ENCODE measurements at regions not wholly inside any gene's neighbourhood (a gene's known extent, or its start where the extent isn't known, plus 50 kb on each side); places are given as distances from the start of the nearest gene placed in this dataset.

GRCh38 chr4:163833669-163834068, 339.2 kb downstream of the TMA16 start:
- Histone ChIP-seq H3K9me3 (replicated peaks in 1 of 2; ENCODE audit: control insufficient read depth in 1 of 2, insufficient read depth in 1 of 2, low read length in 2 of 2) (no peaks in the 10 kb centered on the region), H3K4me1 (ENCODE audit: control insufficient read depth in 1 of 2, insufficient read depth in 2 of 2, low read length in 2 of 2) (no peaks in the 10 kb centered on the region), H3K4me3 (replicated peaks in 1 of 3; ENCODE audit: low read depth in 2 of 3, low read length in 3 of 3) (no peak overlapping the region), H4K20me1 (ENCODE audit: insufficient read depth, low read length) (no peaks in the 10 kb centered on the region), H2AFZ (ENCODE audit: insufficient read depth, low read depth, low read length, poor library complexity, severe bottlenecking) (no peak overlapping the region), H3K36me3 (replicated peaks in 1 of 2; ENCODE audit: control insufficient read depth in 1 of 2, insufficient read depth in 2 of 2, low read length in 2 of 2) (no peaks in the 10 kb centered on the region), H3K27me3 (ENCODE audit: control insufficient read depth in 2 of 2, insufficient read depth in 2 of 2, low read length in 2 of 2) (no peaks in the 10 kb centered on the region), H3K4me2 (replicated peaks; ENCODE audit: extremely low read depth, low read length, poor library complexity, severe bottlenecking) (no peak overlapping the region), H3K27ac (ENCODE audit: low read depth in 1 of 2, low read length in 2 of 2) (no peak overlapping the region), H3K9ac (ENCODE audit: insufficient read depth, low read length, poor library complexity, severe bottlenecking) (no peak overlapping the region), H3K79me2 (ENCODE audit: insufficient read depth, low read length) (no peaks in the 10 kb centered on the region)
- Mint-ChIP-seq H3K36me3 (no peaks in the 10 kb centered on the region), H3K4me1 (no peaks in the 10 kb centered on the region), H3K4me3 (no peak overlapping the region), H3K27ac (no peak overlapping the region), H3K9me3 (peaks cover 0 to 8% (median 0%) of the 10 kb centered on the region in 7 donors), H3K27me3 (ENCODE audit: low read depth in 3 of 3) (no peaks in the 10 kb centered on the region)
- intact Hi-C loops (cut with micrococcal nuclease): no loop called here
- DNase-seq: no peak
- WGBS (ENCODE audit: insufficient coverage): 100% methylated on average over 1 of the region's 2 CpGs
- TF ChIP-seq CTCF (IDR thresholded peaks at IDR 0.05): no peak

- no peaks in the 10 kb centered on the region for H3K4me1 Mint-ChIP-seq
- no CpG with 5 or more reads among the region's 3 CpGs for WGBS (ENCODE audit: insufficient coverage)
Observed at GRCh38 chr4:163846008-163846407, 351.5 kb downstream of the TMA16 start.

More at GRCh38 chr4:163846008-163846407, 351.5 kb downstream of the TMA16 start:
- no peak overlapping the region for H3K4me3 Mint-ChIP-seq
- H3K27me3 ChIP-seq (ENCODE audit: control insufficient read depth in 2 of 2, insufficient read depth in 2 of 2, low read length in 2 of 2): no peaks in the 10 kb centered on the region
- intact Hi-C loops (cut with micrococcal nuclease): no loop called here
- no peak overlapping the region for H3K27ac ChIP-seq (ENCODE audit: low read depth in 1 of 2, low read length in 2 of 2)
- H3K27ac Mint-ChIP-seq: no peak overlapping the region
- no peak for DNase-seq
- no peak overlapping the region for H3K4me3 ChIP-seq (replicated peaks in 1 of 3; ENCODE audit: low read depth in 2 of 3, low read length in 3 of 3)
- no peaks in the 10 kb centered on the region for H3K9me3 Mint-ChIP-seq
- no peaks in the 10 kb centered on the region for H3K36me3 ChIP-seq (replicated peaks in 1 of 2; ENCODE audit: control insufficient read depth in 1 of 2, insufficient read depth in 2 of 2, low read length in 2 of 2)
- no peaks in the 10 kb centered on the region for H4K20me1 ChIP-seq (ENCODE audit: insufficient read depth, low read length)
- H3K9me3 ChIP-seq (replicated peaks in 1 of 2; ENCODE audit: control insufficient read depth in 1 of 2, insufficient read depth in 1 of 2, low read length in 2 of 2): no peaks in the 10 kb centered on the region
- no peaks in the 10 kb centered on the region for H3K79me2 ChIP-seq (ENCODE audit: insufficient read depth, low read length)
- no peak overlapping the region for H3K4me2 ChIP-seq (replicated peaks; ENCODE audit: extremely low read depth, low read length, poor library complexity, severe bottlenecking)
- no peak for TF ChIP-seq CTCF (IDR thresholded peaks at IDR 0.05)
- H2AFZ ChIP-seq (ENCODE audit: insufficient read depth, low read depth, low read length, poor library complexity, severe bottlenecking): no peak overlapping the region
- no peak overlapping the region for H3K9ac ChIP-seq (ENCODE audit: insufficient read depth, low read length, poor library complexity, severe bottlenecking)
- no peaks in the 10 kb centered on the region for H3K36me3 Mint-ChIP-seq
- peaks cover 0 to 2% (median 2%) of the 10 kb centered on the region in 3 donors for H3K27me3 Mint-ChIP-seq (ENCODE audit: low read depth in 3 of 3)
- no peaks in the 10 kb centered on the region for H3K4me1 ChIP-seq (ENCODE audit: control insufficient read depth in 1 of 2, insufficient read depth in 2 of 2, low read length in 2 of 2)

Data from CD14-positive monocyte (primary cell).